H9 (cell line): ENCODE measurements at regions not wholly inside any gene's neighbourhood (a gene's known extent, or its start where the extent isn't known, plus 50 kb on each side); places are given as distances from the start of the nearest gene placed in this dataset.

Experiments used
- DNase-seq: peaks from one replicate; pipeline ENCODE4 v3.0.0-alpha.2; 2017
- H2AFZ ChIP-seq: one replicate; pipeline ENCODE4 v1.6.1; 2013; ENCODE audit warnings: mild to moderate bottlenecking, low read length, control low read depth, moderate library complexity
- H2AK5ac ChIP-seq: 2 replicates; pipeline ENCODE4 v1.6.1; 2013; ENCODE audit warnings: low read length, control low read depth, mixed read lengths; ENCODE audit not compliant: insufficient read length
- H2BK120ac ChIP-seq: one replicate; pipeline ENCODE4 v1.6.1; 2013; ENCODE audit warnings: low read depth, mild to moderate bottlenecking, low read length, control low read depth, inconsistent platforms; ENCODE audit not compliant: poor library complexity, severe bottlenecking
- H2BK12ac ChIP-seq: 2 replicates; pipeline ENCODE4 v1.6.1; 2013; ENCODE audit warnings: low read length, control low read depth, mixed read lengths, low read depth; ENCODE audit not compliant: insufficient read length
- H2BK15ac ChIP-seq: 2 replicates; pipeline ENCODE4 v1.6.1; 2013; ENCODE audit warnings: low read depth, low read length, control low read depth
- H2BK20ac ChIP-seq: one replicate; pipeline ENCODE4 v1.6.1; 2013; ENCODE audit warnings: low read depth, mild to moderate bottlenecking, low read length, control low read depth, inconsistent platforms; ENCODE audit not compliant: poor library complexity, severe bottlenecking
- H2BK5ac ChIP-seq: 2 replicates; pipeline ENCODE4 v1.6.1; 2013; ENCODE audit warnings: low read length, control low read depth, mixed read lengths; ENCODE audit not compliant: insufficient read length
- H3K14ac ChIP-seq: 2 replicates; pipeline ENCODE4 v1.6.1; 2013; ENCODE audit warnings: low read length, control low read depth; ENCODE audit not compliant: insufficient read depth
- H3K18ac ChIP-seq: 2 replicates; pipeline ENCODE4 v1.6.1; 2013; ENCODE audit warnings: low read depth, mild to moderate bottlenecking, mixed read lengths, low read length, control low read depth; ENCODE audit not compliant: insufficient read length
- H3K23ac ChIP-seq: 2 replicates; pipeline ENCODE4 v1.6.1; 2013; ENCODE audit warnings: low read length, control low read depth, mixed read lengths, low read depth; ENCODE audit not compliant: insufficient read length
- H3K23me2 ChIP-seq: 2 replicates; pipeline ENCODE4 v1.6.1; 2013; ENCODE audit warnings: low read depth, mild to moderate bottlenecking, mixed read lengths, low read length, control low read depth; ENCODE audit not compliant: insufficient read length, poor library complexity, severe bottlenecking
- H3K27ac ChIP-seq: 2 replicates; pipeline ENCODE4 v1.5.1; 2013; ENCODE audit warnings: low read length, control low read depth, mixed read lengths, low read depth; ENCODE audit not compliant: insufficient read length
- H3K27me3 ChIP-seq: 2 replicates; pipeline ENCODE4 v1.6.1; 2013; ENCODE audit warnings: low read length, control low read depth, inconsistent platforms; ENCODE audit not compliant: insufficient read depth
- H3K4ac ChIP-seq: 2 replicates; pipeline ENCODE4 v1.6.1; 2013; ENCODE audit warnings: low read depth, mild to moderate bottlenecking, control low read depth, inconsistent platforms, low read length, moderate library complexity
- H3K4me1 ChIP-seq: 2 replicates; pipeline ENCODE4 v1.6.1; 2013; ENCODE audit warnings: low read length, control low read depth, inconsistent platforms; ENCODE audit not compliant: insufficient read depth
- H3K4me2 ChIP-seq: 2 replicates; pipeline ENCODE4 v1.6.1; 2013; ENCODE audit warnings: low read length, control low read depth, mixed read lengths; ENCODE audit not compliant: insufficient read length, insufficient read depth
- H3K56ac ChIP-seq: 2 replicates; pipeline ENCODE4 v1.6.1; 2013; ENCODE audit warnings: low read depth, mild to moderate bottlenecking, mixed read lengths, low read length, control low read depth; ENCODE audit not compliant: insufficient read length
- H3K79me1 ChIP-seq: 2 replicates; pipeline ENCODE4 v1.6.1; 2013; ENCODE audit warnings: low read depth, mild to moderate bottlenecking, moderate library complexity, low read length, control low read depth, inconsistent platforms; ENCODE audit not compliant: insufficient read depth, poor library complexity, severe bottlenecking
- H3K79me2 ChIP-seq: 2 replicates; pipeline ENCODE4 v1.6.1; 2013; ENCODE audit warnings: low read length, control low read depth, inconsistent platforms; ENCODE audit not compliant: insufficient read depth
- H3K9ac ChIP-seq: 2 replicates; pipeline ENCODE4 v1.6.1; 2013; ENCODE audit warnings: low read length, control low read depth, mixed read lengths; ENCODE audit not compliant: insufficient read length; ENCODE audit errors: extremely low read depth
- H3K9me3 ChIP-seq: one replicate; pipeline ENCODE4 v1.6.1; 2013; ENCODE audit warnings: low read depth, low read length, inconsistent platforms; ENCODE audit not compliant: control insufficient read depth
- H3T11ph ChIP-seq: one replicate; pipeline ENCODE4 v1.6.1; 2013; ENCODE audit warnings: mild to moderate bottlenecking, low read length, control low read depth, inconsistent platforms
- H4K20me1 ChIP-seq: one replicate; pipeline ENCODE4 v1.6.1; 2013; ENCODE audit not compliant: control insufficient read depth, insufficient read length, insufficient read depth
- H4K5ac ChIP-seq: 2 replicates; pipeline ENCODE4 v1.6.1; 2013; ENCODE audit warnings: low read depth, mild to moderate bottlenecking, mixed read lengths, low read length, control low read depth; ENCODE audit not compliant: insufficient read length
- H4K8ac ChIP-seq: replicated peaks from 2 replicates; pipeline ENCODE4 v1.6.1; 2013; ENCODE audit warnings: low read length, control low read depth, mixed read lengths, low read depth; ENCODE audit not compliant: insufficient read length
- H4K91ac ChIP-seq: 2 replicates; pipeline ENCODE4 v1.6.1; 2013; ENCODE audit warnings: low read depth, mild to moderate bottlenecking, moderate library complexity, mixed read lengths, low read length, control low read depth; ENCODE audit not compliant: insufficient read length
- H3K27ac Mint-ChIP-seq, 3 experiments: 2 replicates in 2 of 3; 3 replicates in 1 of 3; pipeline ENCODE4 v1.8.0; 2020 to 2021; ENCODE audit warnings: mixed read lengths in 3 of 3, mild to moderate bottlenecking in 1 of 3, moderate library complexity in 1 of 3
- H3K27me3 Mint-ChIP-seq: 2 replicates; pipeline ENCODE4 v1.8.0; 2021; ENCODE audit warnings: low read depth, mild to moderate bottlenecking, moderate library complexity, mixed read lengths
- H3K36me3 Mint-ChIP-seq, 3 experiments: 2 replicates in 2 of 3; 3 replicates in 1 of 3; pipeline ENCODE4 v1.8.0; 2020 to 2021; ENCODE audit warnings: low read depth in 3 of 3, mixed read lengths in 3 of 3; ENCODE audit not compliant: insufficient read depth in 1 of 3
- H3K4me1 Mint-ChIP-seq, 2 experiments: 2 replicates each; pipeline ENCODE4 v1.8.0; 2020; ENCODE audit warnings: mixed read lengths in 2 of 2
- H3K4me3 Mint-ChIP-seq, 2 experiments: 2 replicates in 1 of 2; 3 replicates in 1 of 2; pipeline ENCODE4 v1.8.0; 2020 to 2021; ENCODE audit warnings: mild to moderate bottlenecking in 2 of 2, mixed read lengths in 2 of 2, moderate library complexity in 1 of 2
- H3K9me3 Mint-ChIP-seq, 2 experiments: 2 replicates in 1 of 2; 3 replicates in 1 of 2; pipeline ENCODE4 v1.8.0; 2020; ENCODE audit warnings: mild to moderate bottlenecking in 2 of 2, mixed read lengths in 2 of 2, moderate library complexity in 1 of 2
- CTCF ChIP-seq: fragments of 200-600 bp; sonication (generic); conservative IDR thresholded peaks from 3 replicates; pipeline ENCODE4 v1.8.0; 2021; ENCODE audit warnings: antibody characterized with exemption, mild to moderate bottlenecking
- WGBS: extraction: QIAGEN DNeasy Blood & Tissue Kit; methylation state at CpG from one replicate; pipeline ENCODE4 v1.1.7; 2013; ENCODE audit warnings: missing lambda C conversion rate, low lambda C conversion rate, mixed read lengths; ENCODE audit not compliant: insufficient read length; ENCODE audit errors: extremely low coverage; 5-methylcytosine and 5-hydroxymethylcytosine counted together

- H2BK5ac ChIP-seq, result no peak overlapping the region
- H3K56ac ChIP-seq, result no peak overlapping the region
- no peak overlapping the region for H3K4me2 ChIP-seq
- Mint-ChIP-seq H3K27ac (no peak overlapping the region), H3K27me3 (peaks cover 2% of the 10 kb centered on the region; the same call in 1 of the 2 replicates), H3K4me1 (peaks cover 2 to 12% of the 10 kb centered on the region in 2 experiments; a peak in 2 of 4 replicates), H3K9me3 (peaks cover 4 to 5% of the 10 kb centered on the region in 2 experiments; a peak in 4 of 5 replicates), H3K4me3 (no peak overlapping the region), H3K36me3 (peaks cover 4 to 10% (median 5%) of the 10 kb centered on the region in 3 experiments; a peak in 6 of 7 replicates)
- no peak for DNase-seq
- WGBS, result no CpG with 5 or more reads among the region's 4 CpGs
- no peak overlapping the region for H3K23ac ChIP-seq
- no peaks in the 10 kb centered on the region for H3K79me1 ChIP-seq
- H2AFZ ChIP-seq, result no peak overlapping the region
- no peaks in the 10 kb centered on the region; the same call in 1 of the 2 replicates for H3K79me2 ChIP-seq
- H4K20me1 ChIP-seq, result no peaks in the 10 kb centered on the region
- H3K27ac ChIP-seq, result no peak overlapping the region
- TF ChIP-seq CTCF, result no peak
- no peak overlapping the region for H2AK5ac ChIP-seq
- H2BK15ac ChIP-seq, result no peak overlapping the region
- no peak overlapping the region for H3K9ac ChIP-seq
- no peak overlapping the region for H3K14ac ChIP-seq
- no peaks in the 10 kb centered on the region for H3K27me3 ChIP-seq
- H3T11ph ChIP-seq, result no peak overlapping the region
- H3K4ac ChIP-seq, result no peak overlapping the region
- H2BK12ac ChIP-seq, result no peak overlapping the region
- no peak overlapping the region for H2BK120ac ChIP-seq
- no peak overlapping the region for H4K8ac ChIP-seq
- no peaks in the 10 kb centered on the region for H3K9me3 ChIP-seq
- no peak overlapping the region for H4K5ac ChIP-seq
- no peak overlapping the region for H4K91ac ChIP-seq
- H3K4me1 ChIP-seq, result no peaks in the 10 kb centered on the region; the same call in 1 of the 2 replicates
- H3K23me2 ChIP-seq, result peaks cover 3% of the 10 kb centered on the region
- H3K18ac ChIP-seq, result no peak overlapping the region
- no peak overlapping the region for H2BK20ac ChIP-seq
Observed at GRCh38 chr18:984004-984403, 79.3 kb downstream of the ADCYAP1 start.
